ENCODE measurements at regions not wholly inside any gene's neighbourhood (a gene's known extent, or its start where the extent isn't known, plus 50 kb on each side); places are given as distances from the start of the nearest gene placed in this dataset.

DNA sequence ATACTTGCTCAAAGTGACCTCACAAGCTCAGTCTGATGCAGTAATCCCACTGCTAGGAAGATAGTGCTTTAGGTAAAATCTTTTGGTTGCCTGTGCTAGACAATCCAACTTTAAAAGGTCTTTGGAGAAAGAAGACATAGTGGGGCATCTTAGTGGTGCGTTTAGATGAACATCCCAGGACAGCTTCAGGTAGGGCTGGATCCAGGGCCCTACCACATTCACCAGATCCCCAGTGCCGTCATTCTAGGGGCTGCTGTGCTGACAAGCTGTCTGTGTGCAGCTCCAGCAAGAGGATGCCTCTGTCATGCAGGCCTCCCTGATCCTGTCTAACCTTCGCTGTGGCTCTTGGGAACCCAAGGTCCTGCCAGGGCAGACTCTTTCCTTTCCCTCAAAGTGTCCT lies 100.7 kb upstream of the EIF5 start:
- TF ChIP-seq TAF1 (IDR thresholded peaks at IDR 0.05; ENCODE audit: low read depth, low read length): no peak
- TF ChIP-seq SPI1 (IDR thresholded peaks at IDR 0.05; ENCODE audit: low read depth, low read length): no peak
- no peak for TF ChIP-seq POLR2A (IDR thresholded peaks at IDR 0.05; ENCODE audit: low read depth, low read length)
- TF ChIP-seq POU2F2 (IDR thresholded peaks at IDR 0.05; ENCODE audit: low read depth, low read length): no peak
- TF ChIP-seq POLR2AphosphoS5 (IDR thresholded peaks at IDR 0.05; ENCODE audit: low read depth, low read length): no peak
- no peak for TF ChIP-seq PAX5 (IDR thresholded peaks at IDR 0.05; ENCODE audit: insufficient read depth, low read length, severe bottlenecking)
